MM.1S (cell line): ENCODE measurements at regions not wholly inside any gene's neighbourhood (a gene's known extent, or its start where the extent isn't known, plus 50 kb on each side); places are given as distances from the start of the nearest gene placed in this dataset.

Experiments
- DNase-seq: peaks from one replicate; pipeline ENCODE4 v3.0.0-alpha.2; 2015
- H2AFZ ChIP-seq: fragments of 300-600 bp; sonication (generic); 2 replicates; pipeline ENCODE4 v1.6.0; 2016; ENCODE audit warnings: antibody characterized with exemption, low read length
- H3F3A ChIP-seq: fragments of 300-600 bp; sonication (generic); 2 replicates; pipeline ENCODE4 v1.6.1; 2016; ENCODE audit warnings: mild to moderate bottlenecking, antibody characterized with exemption, low read length, moderate library complexity, mixed read lengths; ENCODE audit not compliant: insufficient read depth
- H3K27ac ChIP-seq: fragments of 300-600 bp; sonication (generic); 2 replicates; pipeline ENCODE4 v1.5.1; 2016; ENCODE audit warnings: mild to moderate bottlenecking, low read length
- H3K27me3 ChIP-seq: fragments of 300-600 bp; sonication (generic); replicated peaks from 2 replicates; pipeline ENCODE4 v1.6.0; 2016; ENCODE audit warnings: low read length; ENCODE audit not compliant: insufficient read depth
- H3K36me3 ChIP-seq: fragments of 300-600 bp; sonication (generic); replicated peaks from 2 replicates; pipeline ENCODE4 v1.6.1; 2016; ENCODE audit warnings: mild to moderate bottlenecking, low read length, mixed read lengths; ENCODE audit not compliant: insufficient read depth
- H3K4me1 ChIP-seq: fragments of 300-600 bp; sonication (generic); 2 replicates; pipeline ENCODE4 v1.6.1; 2016; ENCODE audit warnings: low read length, mixed read lengths
- H3K4me2 ChIP-seq: fragments of 300-600 bp; sonication (generic); 2 replicates; pipeline ENCODE4 v1.6.0; 2016; ENCODE audit warnings: low read depth, low read length
- H3K4me3 ChIP-seq: fragments of 300-600 bp; sonication (generic); 2 replicates; pipeline ENCODE4 v1.5.1; 2016; ENCODE audit warnings: low read length, mixed read lengths
- H3K79me2 ChIP-seq: fragments of 300-600 bp; sonication (generic); 2 replicates; pipeline ENCODE4 v1.6.1; 2016; ENCODE audit warnings: mixed run types, low read length, mixed read lengths
- H3K9ac ChIP-seq: fragments of 300-600 bp; sonication (generic); 2 replicates; pipeline ENCODE4 v1.6.1; 2016; ENCODE audit warnings: low read length, mixed read lengths
- H3K9me2 ChIP-seq: fragments of 300-600 bp; sonication (generic); replicated peaks from 2 replicates; pipeline ENCODE4 v1.6.1; 2016; ENCODE audit warnings: mild to moderate bottlenecking, low read length, mixed read lengths; ENCODE audit not compliant: insufficient read depth
- H3K9me3 ChIP-seq: fragments of 300-600 bp; sonication (generic); replicated peaks from 2 replicates; pipeline ENCODE4 v1.6.1; 2016; ENCODE audit warnings: mild to moderate bottlenecking, low read length, mixed read lengths; ENCODE audit not compliant: insufficient read depth
- H4K20me1 ChIP-seq: fragments of 300-600 bp; sonication (generic); 2 replicates; pipeline ENCODE4 v1.6.1; 2016; ENCODE audit warnings: mild to moderate bottlenecking, low read length, moderate library complexity, mixed read lengths; ENCODE audit not compliant: insufficient read depth
- CTCF ChIP-seq: fragments of 300-600 bp; sonication (generic); IDR thresholded peaks from 2 replicates; pipeline ENCODE4 v1.5.1; 2016; ENCODE audit warnings: antibody characterized with exemption, low read length, mixed read lengths
- EZH2 ChIP-seq: fragments of 300-600 bp; sonication (generic); optimal IDR thresholded peaks from 2 replicates; pipeline ENCODE3; 2017; ENCODE audit warnings: low read depth, mild to moderate bottlenecking, antibody characterized with exemption, low read length, mixed read lengths
- EZH2phosphoT487 ChIP-seq: fragments of 300-600 bp; sonication (generic); IDR thresholded peaks from 2 replicates; pipeline ENCODE4 v1.6.1; 2018; ENCODE audit warnings: antibody characterized with exemption, low read length

- no peaks in the 10 kb centered on the region for H3K36me3 ChIP-seq
- H3F3A ChIP-seq: no peaks in the 10 kb centered on the region
- no peaks in the 10 kb centered on the region for H3K4me1 ChIP-seq
- no peaks in the 10 kb centered on the region for H3K9me3 ChIP-seq
- H3K4me2 ChIP-seq: no peak overlapping the region
- H3K79me2 ChIP-seq: no peaks in the 10 kb centered on the region
- H3K27me3 ChIP-seq: no peaks in the 10 kb centered on the region
- no peak overlapping the region for H3K27ac ChIP-seq
- H3K9ac ChIP-seq: no peak overlapping the region
- no peaks in the 10 kb centered on the region for H4K20me1 ChIP-seq
- no peak for DNase-seq
- H2AFZ ChIP-seq: no peak overlapping the region
- no peak overlapping the region for H3K4me3 ChIP-seq
- no peak for TF ChIP-seq EZH2phosphoT487
- TF ChIP-seq CTCF: no peak
- TF ChIP-seq EZH2: no peak
- no peaks in the 10 kb centered on the region for H3K9me2 ChIP-seq
Measured at GRCh38 chr5:91820874-91821273, 437.8 kb upstream of the ARRDC3 start.

GRCh38 chr5:91816681-91817080 is 433.6 kb upstream of the ARRDC3 start:
- Histone ChIP-seq H3K36me3 (no peaks in the 10 kb centered on the region), H3K4me1 (no peaks in the 10 kb centered on the region), H3K4me3 (no peak overlapping the region), H3K79me2 (no peaks in the 10 kb centered on the region), H2AFZ (no peak overlapping the region), H3F3A (no peaks in the 10 kb centered on the region), H3K27me3 (no peaks in the 10 kb centered on the region), H3K9ac (no peak overlapping the region), H3K27ac (no peak overlapping the region), H3K4me2 (no peak overlapping the region), H3K9me2 (no peaks in the 10 kb centered on the region), H3K9me3 (no peaks in the 10 kb centered on the region), H4K20me1 (no peaks in the 10 kb centered on the region)
- TF ChIP-seq EZH2phosphoT487 (no peak), EZH2 (no peak), CTCF (no peak)
- DNase-seq: no peak

GRCh38 chr5:91797576-91797975 is 414.5 kb upstream of the ARRDC3 start:
- Histone ChIP-seq H3K4me3 (no peak overlapping the region), H3K9me2 (no peaks in the 10 kb centered on the region), H3K9me3 (no peaks in the 10 kb centered on the region), H3F3A (no peaks in the 10 kb centered on the region), H3K4me2 (no peak overlapping the region), H3K36me3 (no peaks in the 10 kb centered on the region), H2AFZ (no peak overlapping the region), H3K9ac (no peak overlapping the region), H3K4me1 (no peaks in the 10 kb centered on the region), H3K27ac (no peak overlapping the region), H3K27me3 (no peaks in the 10 kb centered on the region), H3K79me2 (no peaks in the 10 kb centered on the region), H4K20me1 (no peaks in the 10 kb centered on the region)
- TF ChIP-seq CTCF: no peak
- no peak for TF ChIP-seq EZH2phosphoT487
- no peak for TF ChIP-seq EZH2
- DNase-seq: no peak
